Limb (tissue), 2 donors: ENCODE measurements at regions not wholly inside any gene's neighbourhood (a gene's known extent, or its start where the extent isn't known, plus 50 kb on each side); places are given as distances from the start of the nearest gene placed in this dataset.
"Not testable (repeated sequence)": the region's sequence is repeated elsewhere in the genome, so short reads cannot be mapped to it uniquely, and the experiment has no call there.

Source experiments
- DNase-seq, 2 donors: peaks; one replicate each; pipeline ENCODE4 v3.0.0-alpha.2; 2016; ENCODE audit errors: extremely low spot score in 2 of 2

DNA sequence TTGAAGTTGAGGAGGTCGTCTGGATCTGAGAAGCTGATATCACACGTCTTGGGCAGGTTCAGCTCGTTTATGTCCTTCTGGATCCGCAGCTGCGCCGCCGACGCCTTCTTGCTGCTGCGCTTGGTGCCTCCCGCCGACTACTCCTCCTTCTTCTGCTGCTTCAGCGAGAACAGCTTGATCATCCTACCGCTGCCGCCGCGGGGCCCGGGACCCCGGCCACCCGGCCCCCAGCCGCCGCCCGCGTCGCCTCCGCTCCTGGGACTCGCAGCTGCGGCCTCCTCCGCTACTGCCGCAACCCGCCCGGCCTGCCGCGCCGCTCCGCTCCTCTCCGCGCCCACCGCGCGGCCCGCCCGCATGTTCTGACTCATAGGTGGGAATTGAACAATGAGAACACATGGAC is 1710.6 kb downstream of the TP53TG3F start:
- DNase-seq = not testable (repeated sequence)

DNA sequence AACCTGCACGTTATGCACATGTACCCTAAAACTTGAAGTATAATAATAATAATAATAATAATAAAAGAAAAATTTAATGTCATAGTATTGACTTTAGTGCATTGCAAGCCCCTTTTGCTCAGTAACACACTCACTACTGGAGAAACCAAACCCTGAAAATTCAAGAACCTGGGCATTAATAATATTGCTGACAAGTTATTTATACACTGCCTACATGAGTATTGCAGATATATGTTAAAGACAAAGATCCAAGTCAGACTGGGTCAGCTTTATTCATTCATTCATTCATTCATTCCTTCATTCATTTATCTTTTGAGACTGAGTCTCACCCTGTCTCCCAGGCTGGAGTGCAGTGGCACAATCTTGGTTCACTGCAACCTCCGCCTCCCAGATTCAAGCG is 1711.2 kb downstream of the TP53TG3F start:
- no peak for DNase-seq

DNA sequence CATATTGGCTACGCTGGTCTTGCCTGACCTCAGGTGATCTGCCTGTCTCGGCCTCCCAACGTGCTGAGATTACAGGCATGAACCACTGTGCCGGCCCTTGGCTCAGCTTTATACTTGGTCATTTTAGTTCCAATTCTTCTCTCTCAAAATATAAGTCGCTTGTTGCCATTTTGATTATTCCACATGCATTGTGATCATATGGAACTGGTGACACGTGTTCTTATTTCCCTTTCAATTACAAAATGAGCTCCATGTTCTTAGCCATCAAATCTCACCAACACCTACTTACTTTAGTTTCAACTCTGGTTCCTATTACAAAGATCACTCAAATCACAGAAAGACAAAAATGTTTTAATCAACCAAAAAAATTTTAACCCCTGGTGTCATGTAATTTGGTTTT is 1711.7 kb downstream of the TP53TG3F start:
- no peak for DNase-seq

DNA sequence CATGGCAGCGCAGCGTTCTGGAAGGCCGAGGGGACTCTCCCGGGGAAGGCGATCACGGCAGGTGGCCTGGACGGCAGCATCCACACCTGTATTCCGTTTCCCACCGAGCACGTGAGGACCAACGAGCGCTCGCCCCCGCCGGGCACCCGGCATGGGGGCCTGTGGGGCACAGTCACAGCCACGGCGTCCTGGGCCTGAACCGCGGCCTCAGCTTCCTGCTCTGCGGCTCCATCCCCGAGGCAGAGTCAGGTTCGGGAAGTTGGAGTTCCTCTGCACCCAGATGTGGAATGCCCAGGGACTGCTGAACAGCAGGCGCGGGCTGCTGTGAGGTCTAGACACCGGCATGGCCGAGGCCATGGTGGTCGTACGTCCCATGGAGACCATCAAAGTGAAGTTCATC is 1713.9 kb downstream of the TP53TG3F start:
- DNase-seq = no peak

DNA sequence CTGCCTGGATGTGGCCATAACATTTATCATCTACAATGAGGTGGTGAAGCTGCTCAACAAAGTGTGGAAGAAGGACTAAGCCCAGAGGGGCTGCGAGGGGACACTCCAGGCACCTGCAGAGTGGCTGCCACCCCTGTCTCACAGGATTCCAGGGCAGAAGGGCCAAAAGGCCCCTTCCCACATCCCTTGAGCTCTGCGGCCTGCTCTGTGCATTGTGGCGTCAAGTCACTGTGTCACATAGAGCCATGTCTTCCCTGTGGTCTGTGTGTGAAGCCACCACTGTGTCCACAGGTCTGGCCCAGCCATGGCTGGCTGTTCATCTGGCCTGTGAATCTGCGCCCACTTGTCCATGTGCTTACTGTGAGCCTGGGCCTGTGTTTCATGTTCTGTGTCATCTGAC is 1714.6 kb downstream of the TP53TG3F start:
- no peak for DNase-seq

DNA sequence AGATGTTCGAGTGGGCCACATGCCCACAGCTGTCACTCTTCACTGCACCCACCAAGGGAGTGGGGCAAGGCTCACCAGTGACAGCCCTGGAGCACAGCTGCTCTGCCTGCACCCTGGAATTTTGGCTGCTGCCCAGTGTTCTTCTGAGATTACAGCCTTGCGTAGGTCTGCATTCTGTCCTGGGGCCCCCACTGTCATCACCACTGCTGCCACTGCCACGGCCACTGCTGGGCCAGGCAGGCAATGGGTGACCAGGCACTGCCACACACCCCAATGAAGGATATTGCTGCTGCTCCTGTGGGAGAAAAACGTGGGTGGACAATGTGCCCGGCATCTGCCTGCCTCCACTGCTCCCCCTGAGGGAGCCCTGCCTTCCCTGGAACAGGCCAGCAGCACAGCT is 1717.0 kb downstream of the TP53TG3F start:
- DNase-seq = no peak

DNA sequence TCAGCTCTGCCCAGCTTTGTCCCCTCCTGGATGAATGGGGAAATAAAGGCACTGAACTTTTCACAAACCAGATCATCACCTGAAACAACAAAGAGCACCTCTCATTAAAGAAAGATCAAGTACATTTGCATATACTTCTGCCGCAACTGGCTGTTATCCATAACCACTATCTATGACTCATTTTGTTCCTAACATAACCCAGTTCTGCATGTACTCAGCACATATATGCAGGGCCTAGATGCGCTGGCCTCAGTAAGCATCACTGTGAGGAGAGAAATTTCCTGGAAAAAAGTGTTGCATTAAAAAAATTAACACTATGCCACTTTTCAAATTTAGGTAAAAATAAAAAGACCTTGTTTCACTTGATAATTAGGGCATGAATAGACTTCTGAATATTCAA is 1718.4 kb downstream of the TP53TG3F start:
- no peak for DNase-seq

DNA sequence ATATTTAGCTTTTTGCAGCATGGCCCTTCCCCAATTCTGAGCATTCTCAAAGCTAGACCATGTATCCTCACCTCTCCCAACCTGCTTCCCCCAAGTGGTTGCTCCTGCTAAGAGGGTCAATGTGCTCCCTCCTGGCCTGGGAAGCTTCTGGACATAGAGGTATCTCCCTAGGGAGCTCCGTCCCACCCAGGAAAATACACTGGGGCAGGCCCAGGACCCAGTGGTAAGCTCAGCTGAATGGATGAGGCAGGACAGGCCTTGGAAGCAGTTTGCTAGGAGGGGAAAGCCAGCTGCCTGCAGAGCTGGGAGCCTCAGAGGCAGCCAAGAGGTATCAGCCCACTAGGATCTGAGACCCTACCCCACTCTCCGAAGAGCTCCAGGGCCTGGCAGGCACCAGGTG is 1721.6 kb downstream of the TP53TG3F start:
- DNase-seq = no peak

DNA sequence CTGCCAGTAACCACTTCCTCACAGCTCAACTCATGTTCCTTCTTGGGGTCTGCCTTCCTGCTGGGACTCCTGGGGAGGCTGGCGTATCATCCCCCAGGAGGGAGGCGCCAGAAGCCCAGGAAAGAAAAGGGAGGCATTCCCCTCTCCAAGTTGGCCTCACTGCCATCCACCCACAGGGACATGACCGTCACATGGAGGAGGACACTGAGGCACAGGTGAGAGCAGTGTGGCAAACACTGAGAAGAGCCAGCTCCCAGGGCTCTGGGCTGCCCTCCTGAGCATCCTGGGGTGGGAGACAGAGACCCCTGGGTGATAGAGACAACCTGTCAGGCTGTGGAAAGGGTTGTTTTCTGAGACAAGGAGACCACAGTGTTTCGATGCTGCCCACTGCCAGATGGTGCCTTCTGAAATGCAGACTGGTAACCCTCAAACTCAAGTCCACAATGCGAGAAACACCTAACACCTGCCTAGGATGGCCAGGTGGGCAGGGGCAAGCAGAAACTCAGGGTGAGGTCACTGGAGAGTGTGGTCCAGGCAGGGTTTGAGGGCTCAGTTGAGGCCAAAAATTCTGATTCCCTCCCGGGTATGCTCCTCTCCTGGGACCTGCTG is 1722.1 kb downstream of the TP53TG3F start:
- DNase-seq = no peak

DNA sequence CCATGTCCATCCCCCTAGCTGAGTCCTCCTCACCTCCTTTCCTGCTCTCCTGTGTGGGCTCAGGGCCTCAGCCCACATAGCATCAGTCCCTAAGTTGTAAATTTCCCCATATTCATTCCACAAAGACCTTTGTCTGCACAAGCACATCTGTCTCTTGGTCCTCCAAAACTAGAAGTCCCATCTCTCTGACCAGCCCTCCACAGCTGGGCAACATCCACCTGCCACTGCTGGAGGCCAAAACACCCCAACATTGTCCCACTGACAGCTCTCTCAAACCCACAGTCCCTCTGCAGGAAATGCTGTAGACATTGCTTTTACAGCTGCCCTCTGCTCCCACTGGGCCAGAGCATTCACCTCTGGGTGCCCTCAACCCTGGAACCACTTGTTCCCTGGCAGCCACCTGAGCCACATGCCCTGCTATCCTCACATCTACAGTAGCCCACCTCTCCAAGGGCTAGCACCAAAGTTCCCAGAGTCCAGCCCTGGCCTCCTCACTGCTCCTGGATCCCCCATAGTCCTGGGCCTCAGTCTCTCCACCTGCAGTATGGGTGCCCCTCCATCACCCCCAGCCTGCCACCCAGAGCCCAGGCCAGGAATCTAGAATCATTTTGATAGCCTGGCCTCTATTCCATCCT is 1722.7 kb downstream of the TP53TG3F start:
- no peak for DNase-seq

DNA sequence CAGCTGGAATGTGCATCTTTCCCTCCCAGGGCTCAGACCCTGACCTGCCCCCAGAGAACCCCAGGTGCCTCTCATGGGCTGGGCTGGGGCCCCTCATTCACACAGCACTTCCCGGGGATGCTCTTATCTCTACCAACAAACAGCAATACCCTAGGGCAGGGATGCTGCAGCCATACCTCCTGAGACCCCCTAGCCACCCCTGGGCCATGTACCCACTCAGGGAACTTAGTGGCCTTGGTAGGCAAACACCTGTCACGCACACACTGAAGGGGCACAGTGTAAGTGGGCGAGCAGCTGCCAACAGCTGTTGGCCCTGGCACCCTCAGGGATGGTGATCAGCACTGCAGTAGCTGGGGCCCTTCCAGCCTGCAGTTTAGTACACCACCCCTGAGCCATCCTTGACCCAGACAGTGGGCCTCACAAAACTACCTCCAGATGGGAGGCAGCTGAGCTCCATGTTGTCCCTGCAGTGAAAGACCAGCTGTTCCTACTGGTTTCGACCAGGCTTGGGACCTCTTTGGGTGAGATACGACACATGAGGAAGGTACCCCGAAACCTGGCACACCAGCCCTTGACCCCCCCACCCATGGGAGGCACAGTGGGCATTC is 1723.6 kb downstream of the TP53TG3F start:
- no peak for DNase-seq

DNA sequence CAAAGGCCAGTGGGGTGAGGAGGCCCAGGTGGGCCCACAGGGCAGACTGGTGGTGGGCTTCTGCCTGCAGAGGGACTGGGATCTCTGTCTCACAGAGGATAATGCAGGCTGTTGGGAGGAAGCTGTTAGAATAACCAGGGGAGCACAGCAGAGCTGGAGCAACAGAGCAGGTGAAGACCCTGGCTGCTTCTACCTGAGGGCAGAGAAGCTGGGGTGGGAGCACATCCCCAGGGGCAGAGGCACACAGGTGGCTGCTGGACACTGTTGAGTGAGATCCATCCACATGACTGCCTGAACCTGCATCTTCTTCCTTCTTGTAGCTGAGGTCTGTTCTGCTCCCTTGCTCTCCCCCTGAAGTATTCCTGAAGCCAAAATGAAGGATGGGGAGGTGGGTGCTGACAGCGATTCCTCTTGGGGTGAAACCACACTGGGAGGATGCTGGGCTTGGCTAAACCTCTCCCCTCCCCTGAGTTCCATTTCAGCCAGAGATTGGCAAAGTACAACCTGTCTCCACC is 1725.0 kb downstream of the TP53TG3F start:
- DNase-seq = no peak

DNA sequence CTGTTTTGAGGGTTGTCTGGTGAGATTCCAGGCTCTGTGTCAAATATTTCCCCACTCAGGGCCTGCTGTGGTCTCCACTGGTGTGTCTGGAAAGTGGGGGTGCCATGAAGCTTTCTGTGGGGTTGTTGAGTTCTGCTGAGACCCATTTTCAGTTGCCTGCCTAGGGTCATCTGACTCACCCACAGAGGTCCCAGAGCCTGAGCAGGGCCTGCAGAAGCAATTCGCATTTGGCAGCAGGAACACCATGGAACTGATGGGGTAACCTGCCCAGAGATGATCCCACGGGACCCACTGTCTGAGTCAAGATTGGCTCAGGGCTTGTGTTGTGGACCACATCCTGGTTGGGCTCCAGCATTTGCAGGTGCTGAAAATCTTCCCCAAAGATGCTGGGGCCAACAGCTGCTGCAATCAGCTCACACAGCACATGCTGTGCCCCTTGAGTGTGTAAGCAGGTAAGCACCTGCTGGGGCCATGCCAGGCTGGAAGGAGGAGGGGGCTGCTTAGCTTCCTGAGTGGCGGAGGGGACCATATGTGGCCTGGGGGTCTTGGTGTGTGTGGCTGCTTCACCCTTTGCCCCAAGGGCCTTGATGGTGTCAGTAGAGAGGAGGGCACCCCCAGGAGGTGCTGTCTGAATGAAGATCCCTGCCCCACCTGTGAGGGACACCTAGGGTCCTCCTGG is 1726.1 kb downstream of the TP53TG3F start:
- no peak for DNase-seq

DNA sequence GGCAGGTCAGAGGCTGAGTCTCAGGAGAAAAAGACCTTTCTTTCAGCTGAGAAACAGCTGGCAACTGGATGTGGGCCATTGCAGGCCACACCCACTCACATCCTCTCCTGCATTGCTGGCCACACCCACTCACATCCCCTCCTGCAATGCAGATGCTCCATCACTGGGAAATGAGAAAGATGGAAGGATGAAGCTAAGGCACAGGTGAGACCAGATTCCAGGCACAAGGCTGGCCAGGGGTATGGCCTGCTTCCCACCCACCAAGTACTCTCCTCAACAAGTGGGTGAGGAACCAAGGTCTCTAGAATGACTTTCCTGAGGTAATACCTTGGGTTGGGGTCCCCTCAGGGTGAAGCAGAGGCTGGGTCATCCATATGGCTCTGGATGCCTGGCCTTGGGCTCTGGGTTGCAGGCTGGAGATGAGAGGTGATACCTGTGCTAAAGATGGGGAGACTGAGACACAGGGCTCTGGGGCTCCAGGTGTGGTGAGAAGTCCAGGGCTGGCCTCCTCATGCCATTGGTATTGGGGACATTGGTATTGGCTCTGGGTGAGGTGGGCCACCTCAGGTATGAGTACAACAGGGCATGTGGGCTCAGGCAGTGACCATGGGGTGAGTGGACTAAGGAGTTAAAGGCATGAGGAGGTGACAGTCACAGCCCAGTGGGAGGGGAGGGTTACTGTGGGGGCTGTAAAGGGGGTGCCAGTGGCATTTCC is 1726.8 kb downstream of the TP53TG3F start:
- no peak for DNase-seq

DNA sequence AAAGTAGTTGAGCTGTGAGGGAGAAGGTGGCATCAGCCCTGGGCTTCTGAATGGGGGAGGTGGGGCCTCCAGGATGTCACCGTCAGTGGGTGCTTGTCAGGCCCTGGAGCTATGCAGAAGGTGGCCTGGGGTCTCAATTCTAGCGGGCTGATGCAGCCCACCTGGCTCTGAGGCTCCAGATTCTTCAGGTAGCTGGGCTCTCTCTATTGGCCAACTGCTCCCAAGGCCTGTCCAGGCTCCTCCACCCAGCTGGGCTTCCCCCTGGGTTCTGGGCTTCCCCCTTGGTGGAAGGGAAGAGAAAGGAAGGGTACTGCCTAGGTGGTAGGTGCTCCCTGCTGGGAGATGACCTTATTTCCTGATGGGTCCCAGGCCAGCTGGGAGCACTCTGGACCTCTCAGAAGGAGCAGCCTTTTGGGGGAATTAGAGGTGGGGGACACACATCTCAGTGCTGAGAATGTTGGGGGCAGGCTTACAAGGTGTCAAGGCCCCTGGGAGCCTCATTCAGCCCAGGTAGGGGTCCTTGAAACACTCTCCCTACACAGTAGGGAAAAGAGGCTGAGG is 1728.3 kb downstream of the TP53TG3F start:
- DNase-seq = no peak

DNA sequence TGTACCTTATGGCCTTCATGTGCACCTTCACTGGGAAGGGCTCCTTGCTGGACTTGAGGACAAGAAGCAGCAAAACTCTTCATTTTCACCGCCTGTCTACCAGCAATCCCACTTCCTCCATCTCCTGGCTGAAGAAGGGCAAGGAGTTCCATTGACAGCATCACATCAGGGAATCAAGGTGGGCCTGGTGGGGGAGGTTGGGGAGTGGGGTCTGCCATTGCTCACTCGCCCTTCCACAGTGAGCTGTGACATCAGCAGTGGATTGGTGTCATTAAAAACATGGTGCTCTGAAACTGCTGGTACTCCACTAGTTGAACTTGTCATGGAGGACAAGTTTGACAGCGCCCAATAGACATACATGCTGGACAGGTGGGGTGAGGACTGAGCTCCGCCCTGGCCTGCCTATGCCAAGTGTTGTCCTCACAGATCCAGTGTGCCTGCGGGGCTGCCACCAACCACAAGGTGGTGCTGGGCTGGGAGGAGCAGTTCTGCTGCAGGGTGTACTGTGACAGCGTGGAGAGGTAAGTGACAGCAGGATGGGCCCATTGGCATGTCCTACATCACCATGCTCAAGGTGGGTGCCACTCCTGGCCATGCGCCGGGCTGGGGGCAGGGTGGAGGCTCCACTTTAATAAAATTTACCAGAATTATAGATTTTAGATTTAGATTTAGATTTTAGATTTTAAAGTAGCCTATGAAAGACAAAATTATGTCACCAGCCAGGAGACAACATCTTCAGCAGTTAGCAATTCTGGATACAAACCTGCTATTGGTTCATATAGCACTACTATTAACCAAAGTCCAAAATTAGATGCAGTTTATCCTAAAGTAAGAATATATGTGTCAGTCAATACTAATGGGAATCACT is 1729.1 kb downstream of the TP53TG3F start:
- no peak for DNase-seq

DNA sequence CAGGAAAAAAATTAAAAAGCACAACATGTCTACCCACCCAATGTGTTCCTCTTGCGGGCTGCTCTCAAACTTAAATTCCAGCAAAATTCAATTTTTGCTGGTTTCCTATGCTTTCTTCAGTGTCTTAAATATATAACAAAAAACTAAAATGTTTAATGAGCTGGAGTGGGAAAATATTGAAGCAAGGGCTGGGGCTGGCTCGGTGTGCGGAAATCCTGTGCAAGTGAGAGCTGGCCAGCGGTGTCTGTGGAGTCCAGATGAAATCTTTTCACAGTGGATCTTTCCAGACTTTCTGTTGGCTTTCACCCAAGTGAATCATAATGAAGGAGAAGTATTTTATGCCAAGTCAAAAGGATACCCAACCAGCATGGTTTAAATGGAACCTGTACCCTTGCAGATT is 1733.6 kb downstream of the TP53TG3F start:
- DNase-seq = no peak

DNA sequence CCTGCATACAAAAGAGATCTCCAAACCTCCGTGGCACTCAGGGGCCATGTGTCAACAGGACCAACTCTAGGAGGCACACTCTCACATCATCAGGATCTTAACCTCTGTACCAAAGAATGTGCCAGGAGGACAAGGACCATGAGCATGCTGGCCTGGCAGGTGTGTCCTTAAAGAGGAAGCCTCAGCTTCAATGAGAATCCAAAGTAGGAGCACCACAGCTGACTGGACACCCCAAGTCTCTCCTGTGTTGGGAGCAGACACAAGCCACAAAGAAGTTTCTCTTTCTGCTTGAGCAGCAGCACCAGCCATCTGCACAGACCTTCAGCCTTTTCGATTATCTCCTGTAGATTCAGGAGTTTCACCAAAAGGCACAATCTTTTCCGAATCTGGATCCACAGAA is 1734.5 kb downstream of the TP53TG3F start:
- no peak for DNase-seq

DNA sequence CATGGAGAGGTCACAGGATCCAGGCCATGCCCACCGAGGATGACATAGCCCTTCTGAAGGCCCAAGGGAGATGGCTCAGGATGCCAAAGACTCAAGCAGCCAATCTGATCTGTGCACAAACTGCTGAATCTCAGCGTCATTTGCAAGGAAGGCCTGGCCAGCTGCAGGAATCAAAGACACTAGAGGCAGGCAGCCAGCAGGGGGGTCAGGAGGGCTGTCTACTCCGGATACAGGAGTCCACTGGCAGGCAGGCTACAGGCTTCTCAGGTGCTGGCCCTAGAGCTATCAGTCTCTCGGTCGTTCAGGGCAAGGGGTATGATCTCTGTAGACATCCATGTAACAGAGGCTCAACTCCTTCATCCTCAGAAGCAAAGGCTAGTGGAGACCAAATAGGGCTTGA is 1735.3 kb downstream of the TP53TG3F start:
- no peak for DNase-seq

DNA sequence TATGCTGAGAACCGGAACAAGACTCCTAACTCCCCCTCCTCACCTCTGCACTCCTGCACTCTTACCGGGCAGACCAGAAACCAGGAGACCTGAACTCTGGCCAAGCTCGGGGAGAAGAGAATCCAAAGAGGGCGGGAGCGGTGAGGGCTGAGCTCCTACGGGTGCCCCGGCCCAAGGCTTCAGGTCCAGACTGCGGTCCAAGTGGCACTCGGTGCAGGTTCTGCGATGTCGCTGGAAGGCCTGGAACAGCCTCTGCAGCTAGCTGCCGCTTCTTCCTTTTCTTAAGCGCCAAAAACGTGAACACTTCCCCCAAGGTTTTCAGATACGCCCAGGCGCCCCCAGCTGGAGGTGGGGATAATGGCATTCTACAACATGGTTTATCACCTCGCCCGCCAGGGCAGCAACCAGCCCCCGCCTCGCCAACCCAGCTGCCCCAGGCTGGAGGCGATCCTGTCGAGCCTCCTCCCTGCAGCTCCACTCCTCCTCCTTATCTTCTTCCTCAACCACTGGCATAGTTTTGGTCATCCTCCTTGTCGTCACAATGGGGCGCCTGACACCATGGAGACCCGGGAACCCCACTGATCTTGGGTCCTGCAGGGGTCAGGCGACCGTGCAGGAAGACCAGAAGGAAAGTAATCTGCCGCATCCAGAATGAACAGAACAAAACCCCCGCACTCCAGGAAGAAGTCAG is 1735.9 kb downstream of the TP53TG3F start:
- no peak for DNase-seq
